HepG2 (cell line): ENCODE measurements at regions not wholly inside any gene's neighbourhood (a gene's known extent, or its start where the extent isn't known, plus 50 kb on each side); places are given as distances from the start of the nearest gene placed in this dataset.

Experiments used
- ATAC-seq: fragments of 200-7000 bp; cut with Tn5 transposase; 3 replicates; pipeline ENCODE4 v1.9.1; 2020; ENCODE audit warnings: mild to moderate bottlenecking, moderate library complexity
- BruUV-seq: library from RNA; stranded (reverse); fragments of 400-500 nt; replicated peaks from 2 replicates; lab custom pipeline; 2021; lab: Mats Ljungman, UMichigan
- CTCF ChIA-PET: fragments of 300-600 bp; formaldehyde crosslinking; extraction: SDS; loops from one replicate; lab custom pipeline; 2021; ENCODE audit warnings: low total read pairs, inconsistent platforms, low intra/inter-chr PET ratio; lab: Yijun Ruan, JAX
- POLR2A ChIA-PET: fragments of 350-600 bp; sonication (Branson Sonifier 250); formaldehyde crosslinking; loops from one replicate; lab custom pipeline; 2020; ENCODE audit warnings: antibody characterized with exemption, inconsistent platforms; lab: Yijun Ruan, JAX
- DNase-seq: peaks from one replicate; pipeline ENCODE4 v3.0.0-alpha.2; 2015; ENCODE audit warnings: low spot score
- FAIRE-seq: peaks from 3 replicates; lab custom pipeline; 2011; peaks lifted over from hg19 to GRCh38; lab: Jason Lieb, UNC
- H2AFZ ChIP-seq: one replicate; pipeline ENCODE4 v1.6.1; 2011; ENCODE audit warnings: low read length, inconsistent platforms
- H3K27ac ChIP-seq: fragments of 300-600 bp; 3 replicates; pipeline ENCODE4 v1.8.0; 2011; ENCODE audit warnings: mixed run types, mild to moderate bottlenecking, mixed read lengths, low read length, inconsistent platforms; ENCODE audit not compliant: insufficient read depth; ENCODE audit errors: extremely low read length
- H3K27me3 ChIP-seq, 2 experiments: fragments of 200-600 bp in 1 of 2; 2 replicates in 1 of 2; 3 replicates in 1 of 2; pipeline versions ENCODE4 v1.6.0 to v1.8.0; 2011; ENCODE audit warnings: low read length in 2 of 2, mild to moderate bottlenecking in 2 of 2, moderate library complexity in 2 of 2, inconsistent platforms in 1 of 2; ENCODE audit not compliant: insufficient read depth in 2 of 2, control insufficient read depth in 1 of 2
- H3K36me3 ChIP-seq, 2 experiments: fragments of 200-600 bp in 1 of 2; replicated peaks in 1 of 2; 2 replicates in 1 of 2; 3 replicates in 1 of 2; pipeline versions ENCODE4 v1.5.1 to v1.8.0; 2011; ENCODE audit warnings: low read length in 2 of 2, inconsistent platforms in 1 of 2; ENCODE audit not compliant: insufficient read depth in 2 of 2, control insufficient read depth in 1 of 2
- H3K4me1 ChIP-seq: 2 replicates; pipeline ENCODE4 v1.5.1; 2012; ENCODE audit warnings: low read length, inconsistent platforms; ENCODE audit not compliant: insufficient read depth
- H3K4me2 ChIP-seq: 2 replicates; pipeline ENCODE4 v1.6.0; 2011; ENCODE audit warnings: low read depth, low read length, inconsistent platforms
- H3K4me3 ChIP-seq, 3 experiments: fragments of 200-600 bp in 1 of 3; sonication (generic), shearing (Covaris generic) in 1 of 3; replicated peaks in 1 of 3; 2 replicates each; pipeline ENCODE4 v1.5.1; 2011 to 2016; ENCODE audit warnings: low read length in 3 of 3, inconsistent platforms in 2 of 3, low read depth in 2 of 3, mild to moderate bottlenecking in 2 of 3, control low read depth in 1 of 3, mixed read lengths in 1 of 3; ENCODE audit not compliant: insufficient read depth in 1 of 3
- H3K79me2 ChIP-seq: one replicate; pipeline ENCODE4 v1.6.1; 2011; ENCODE audit warnings: low read length, inconsistent platforms; ENCODE audit not compliant: insufficient read depth
- H3K9ac ChIP-seq: 2 replicates; pipeline ENCODE4 v1.6.0; 2011; ENCODE audit warnings: mild to moderate bottlenecking, low read depth, low read length, inconsistent platforms; ENCODE audit not compliant: insufficient read depth
- H3K9me3 ChIP-seq: 2 replicates; pipeline ENCODE4 v1.5.1; 2012; ENCODE audit warnings: mild to moderate bottlenecking, low read length
- H4K20me1 ChIP-seq: 2 replicates; pipeline ENCODE4 v1.6.0; 2011; ENCODE audit warnings: inconsistent platforms, mild to moderate bottlenecking, low read length, moderate library complexity; ENCODE audit not compliant: insufficient read depth
- NR2C2 ChIP-seq: sonication (generic); formaldehyde crosslinking; IDR thresholded peaks from 2 replicates; pipeline ENCODE4 v1.4.0; 2020; ENCODE audit warnings: missing genetic modification reagents, mild to moderate bottlenecking, moderate library complexity, borderline replicate concordance
- TBX2 ChIP-seq: sonication (generic); formaldehyde crosslinking; IDR thresholded peaks from 2 replicates; pipeline ENCODE4 v1.5.0; 2020; ENCODE audit warnings: missing genetic modification reagents, mild to moderate bottlenecking, borderline replicate concordance
- ZNF30 ChIP-seq: sonication (generic); formaldehyde crosslinking; IDR thresholded peaks from 2 replicates; pipeline ENCODE4 v1.5.0; 2020; ENCODE audit warnings: mild to moderate bottlenecking, missing genetic modification reagents
- ZNF430 ChIP-seq: sonication (generic); formaldehyde crosslinking; IDR thresholded peaks from 2 replicates; pipeline ENCODE4 v1.9.0; 2021; ENCODE audit warnings: mild to moderate bottlenecking, missing genetic modification reagents
- WGBS: methylation state at CpG from one replicate; pipeline ENCODE4 v1.1.6; 2017; ENCODE audit warnings: low lambda C conversion rate; 5-methylcytosine and 5-hydroxymethylcytosine counted together
- in situ Hi-C: cut with HindIII; loops from 2 replicates; pipeline ENCODE4 v1.10.0; 2017; ENCODE audit warnings: low pct_unique_long_range_greater_than_20kb; ENCODE audit not compliant: extremely low pct_ligation_motif_present
- intact Hi-C: fragments of 100-400 bp; cut with micrococcal nuclease; formaldehyde crosslinking; loops from one replicate; pipeline ENCODE4 v1.10.0; 2022; ENCODE audit not compliant: unreplicated experiment
- TF ChIP-seq, protein P1 (sequence below): sonication (generic); formaldehyde crosslinking; IDR thresholded peaks from 2 replicates; pipeline ENCODE4 v1.4.0; 2020; ENCODE audit warnings: missing genetic modification reagents
- TF ChIP-seq, protein P2 (sequence below): sonication (generic); formaldehyde crosslinking; IDR thresholded peaks from 2 replicates; pipeline ENCODE4 v1.5.0; 2020; ENCODE audit warnings: missing genetic modification reagents
- TF ChIP-seq, protein P3 (sequence below): sonication (generic); formaldehyde crosslinking; IDR thresholded peaks from 2 replicates; pipeline ENCODE4 v1.9.0; 2022; ENCODE audit warnings: low read depth, missing genetic modification reagents
- TF ChIP-seq, protein P4 (sequence below): sonication (generic); formaldehyde crosslinking; IDR thresholded peaks from 2 replicates; pipeline ENCODE4 v1.5.0; 2020; ENCODE audit warnings: missing genetic modification reagents

DNA sequence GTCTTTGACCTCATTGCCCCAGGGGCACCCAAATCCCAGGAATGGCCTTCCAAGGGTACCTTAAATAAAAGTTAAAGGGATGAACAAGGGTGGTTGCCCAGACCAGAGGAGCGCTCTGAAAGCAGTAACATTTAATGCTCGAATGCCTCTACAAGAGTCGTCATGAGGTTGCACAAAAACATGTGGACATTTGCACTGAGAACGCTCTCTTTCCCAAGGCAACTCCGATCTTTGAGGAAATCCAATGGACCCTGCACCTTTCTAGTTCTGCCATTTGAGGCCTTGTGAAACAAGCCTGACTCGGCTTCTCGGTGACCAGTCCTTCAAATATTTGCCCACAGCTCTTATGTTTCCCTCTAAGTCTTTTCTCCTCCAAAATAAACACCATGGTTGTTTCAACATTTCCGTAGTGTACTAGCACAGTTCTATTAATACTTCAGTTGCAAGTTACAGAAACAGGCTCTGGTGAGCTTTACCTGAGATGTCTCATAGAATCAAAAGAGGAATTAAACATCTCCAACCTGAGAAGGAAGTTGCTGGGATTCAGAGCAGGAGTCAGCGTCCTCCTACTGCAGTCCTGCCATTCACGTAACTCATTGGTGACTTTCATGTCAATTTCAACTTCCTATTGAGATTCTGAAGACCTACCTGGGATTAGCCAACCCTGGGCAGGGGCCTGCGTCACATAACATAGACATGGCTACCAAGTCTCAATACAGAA is 168.8 kb upstream of the RAI14 start (continued):
- TF ChIP-seq, protein P1, sequence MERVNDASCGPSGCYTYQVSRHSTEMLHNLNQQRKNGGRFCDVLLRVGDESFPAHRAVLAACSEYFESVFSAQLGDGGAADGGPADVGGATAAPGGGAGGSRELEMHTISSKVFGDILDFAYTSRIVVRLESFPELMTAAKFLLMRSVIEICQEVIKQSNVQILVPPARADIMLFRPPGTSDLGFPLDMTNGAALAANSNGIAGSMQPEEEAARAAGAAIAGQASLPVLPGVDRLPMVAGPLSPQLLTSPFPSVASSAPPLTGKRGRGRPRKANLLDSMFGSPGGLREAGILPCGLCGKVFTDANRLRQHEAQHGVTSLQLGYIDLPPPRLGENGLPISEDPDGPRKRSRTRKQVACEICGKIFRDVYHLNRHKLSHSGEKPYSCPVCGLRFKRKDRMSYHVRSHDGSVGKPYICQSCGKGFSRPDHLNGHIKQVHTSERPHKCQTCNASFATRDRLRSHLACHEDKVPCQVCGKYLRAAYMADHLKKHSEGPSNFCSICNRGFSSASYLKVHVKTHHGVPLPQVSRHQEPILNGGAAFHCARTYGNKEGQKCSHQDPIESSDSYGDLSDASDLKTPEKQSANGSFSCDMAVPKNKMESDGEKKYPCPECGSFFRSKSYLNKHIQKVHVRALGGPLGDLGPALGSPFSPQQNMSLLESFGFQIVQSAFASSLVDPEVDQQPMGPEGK (CRISPR knock-in tag): peak; percentile 20; the same call in 1 of the 2 replicates
- TF ChIP-seq NR2C2 (peak; percentile 51; the same call in 1 of the 2 replicates), ZNF430 (CRISPR knock-in tag) (peak; percentile 53; the same call in 1 of the 2 replicates), TBX2 (CRISPR knock-in tag) (peak; percentile 62), ZNF30 (CRISPR knock-in tag) (no peak)
- TF ChIP-seq, protein P2, sequence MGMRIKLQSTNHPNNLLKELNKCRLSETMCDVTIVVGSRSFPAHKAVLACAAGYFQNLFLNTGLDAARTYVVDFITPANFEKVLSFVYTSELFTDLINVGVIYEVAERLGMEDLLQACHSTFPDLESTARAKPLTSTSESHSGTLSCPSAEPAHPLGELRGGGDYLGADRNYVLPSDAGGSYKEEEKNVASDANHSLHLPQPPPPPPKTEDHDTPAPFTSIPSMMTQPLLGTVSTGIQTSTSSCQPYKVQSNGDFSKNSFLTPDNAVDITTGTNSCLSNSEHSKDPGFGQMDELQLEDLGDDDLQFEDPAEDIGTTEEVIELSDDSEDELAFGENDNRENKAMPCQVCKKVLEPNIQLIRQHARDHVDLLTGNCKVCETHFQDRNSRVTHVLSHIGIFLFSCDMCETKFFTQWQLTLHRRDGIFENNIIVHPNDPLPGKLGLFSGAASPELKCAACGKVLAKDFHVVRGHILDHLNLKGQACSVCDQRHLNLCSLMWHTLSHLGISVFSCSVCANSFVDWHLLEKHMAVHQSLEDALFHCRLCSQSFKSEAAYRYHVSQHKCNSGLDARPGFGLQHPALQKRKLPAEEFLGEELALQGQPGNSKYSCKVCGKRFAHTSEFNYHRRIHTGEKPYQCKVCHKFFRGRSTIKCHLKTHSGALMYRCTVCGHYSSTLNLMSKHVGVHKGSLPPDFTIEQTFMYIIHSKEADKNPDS (CRISPR knock-in tag): peak; percentile 91

DNA sequence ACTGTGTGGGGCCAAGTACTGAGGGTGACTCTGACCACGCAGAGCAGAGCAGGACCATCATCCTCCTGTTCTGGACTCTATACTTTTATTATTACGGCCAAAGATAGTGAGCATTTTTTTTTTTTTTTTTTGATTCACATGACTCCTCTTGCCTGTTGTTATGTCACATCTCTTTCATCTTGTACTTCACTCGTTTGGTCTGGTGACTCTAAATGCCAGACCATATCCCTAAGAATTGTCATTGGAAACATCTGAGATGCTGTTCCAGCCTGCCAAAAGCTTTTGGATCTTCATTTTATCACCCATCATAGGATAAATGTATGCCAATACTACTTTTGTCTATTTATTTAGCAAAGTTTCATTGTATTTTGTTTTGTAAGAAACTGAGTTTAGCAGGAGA is 168.2 kb upstream of the RAI14 start:
- Histone ChIP-seq H3K36me3 (no peaks in the 10 kb centered on the region), H2AFZ (no peak overlapping the region), H4K20me1 (no peaks in the 10 kb centered on the region), H3K4me2 (peak overlapping the region; percentile 90), H3K9me3 (no peaks in the 10 kb centered on the region), H3K27ac (peak overlapping the region; percentile 85), H3K4me3 (peak overlapping the region; percentile 28 to 58 (median 33)), H3K79me2 (no peaks in the 10 kb centered on the region), H3K4me1 (peaks cover 82% of the 10 kb centered on the region), H3K9ac (peak overlapping the region; percentile 59), H3K27me3 (0 out of 5 replicates have a peak, but pooled peaks cover 0 to 4% of the 10 kb centered on the region in 2 experiments)
- ATAC-seq (peak; percentile 60), FAIRE-seq (no peak), DNase-seq (no peak)
- intact Hi-C loops: loop anchor here (1.0 to 5.0 kb wide), 5 partner anchors 35 to 351 kb away; partner anchors contain the start of gene TTC23L
- TSS peak; percentile 73 for BruUV-seq
- TF ChIP-seq, protein P3, sequence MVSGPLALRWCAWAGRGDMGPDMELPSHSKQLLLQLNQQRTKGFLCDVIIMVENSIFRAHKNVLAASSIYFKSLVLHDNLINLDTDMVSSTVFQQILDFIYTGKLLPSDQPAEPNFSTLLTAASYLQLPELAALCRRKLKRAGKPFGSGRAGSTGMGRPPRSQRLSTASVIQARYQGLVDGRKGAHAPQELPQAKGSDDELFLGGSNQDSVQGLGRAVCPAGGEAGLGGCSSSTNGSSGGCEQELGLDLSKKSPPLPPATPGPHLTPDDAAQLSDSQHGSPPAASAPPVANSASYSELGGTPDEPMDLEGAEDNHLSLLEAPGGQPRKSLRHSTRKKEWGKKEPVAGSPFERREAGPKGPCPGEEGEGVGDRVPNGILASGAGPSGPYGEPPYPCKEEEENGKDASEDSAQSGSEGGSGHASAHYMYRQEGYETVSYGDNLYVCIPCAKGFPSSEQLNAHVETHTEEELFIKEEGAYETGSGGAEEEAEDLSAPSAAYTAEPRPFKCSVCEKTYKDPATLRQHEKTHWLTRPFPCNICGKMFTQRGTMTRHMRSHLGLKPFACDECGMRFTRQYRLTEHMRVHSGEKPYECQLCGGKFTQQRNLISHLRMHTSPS (CRISPR knock-in tag): no peak
- TF ChIP-seq, protein P4, sequence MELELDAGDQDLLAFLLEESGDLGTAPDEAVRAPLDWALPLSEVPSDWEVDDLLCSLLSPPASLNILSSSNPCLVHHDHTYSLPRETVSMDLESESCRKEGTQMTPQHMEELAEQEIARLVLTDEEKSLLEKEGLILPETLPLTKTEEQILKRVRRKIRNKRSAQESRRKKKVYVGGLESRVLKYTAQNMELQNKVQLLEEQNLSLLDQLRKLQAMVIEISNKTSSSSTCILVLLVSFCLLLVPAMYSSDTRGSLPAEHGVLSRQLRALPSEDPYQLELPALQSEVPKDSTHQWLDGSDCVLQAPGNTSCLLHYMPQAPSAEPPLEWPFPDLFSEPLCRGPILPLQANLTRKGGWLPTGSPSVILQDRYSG (CRISPR knock-in tag): 0 out of 2 replicates have a peak, but pooled peaks have one; percentile 39
- CTCF ChIA-PET: no interaction called here
- in situ Hi-C loops: loop anchor here (5.0 to 10.0 kb wide), 4 partner anchors 47 to 517 kb away; partner anchors contain the start of gene RAI14
- POLR2A ChIA-PET: interaction anchor here (1.0 to 1.9 kb wide), 8 partner anchors 9 to 428 kb away, joined by 3 to 10 read pairs (median 3); partner anchors contain the start of genes BRIX1 and TTC23L
- WGBS: 5% methylated on average over 3 of the region's 3 CpGs
